ENCODE measurements at regions not wholly inside any gene's neighbourhood (a gene's known extent, or its start where the extent isn't known, plus 50 kb on each side); places are given as distances from the start of the nearest gene placed in this dataset.
A peak's percentile ranks its signal among the peaks of the same experiment; 100 is the strongest.

- Histone ChIP-seq H3K36me3 (no peaks in the 10 kb centered on the region), H3K9me3 (no peaks in the 10 kb centered on the region), H3K4me1 (no peaks in the 10 kb centered on the region), H3K27ac (no peak overlapping the region), H3K27me3 (no peaks in the 10 kb centered on the region), H3K4me3 (no peak overlapping the region)
- intact Hi-C loops (cut with DNase I; ENCODE audit: low total_unique reads) (no loop called here), in situ Hi-C loops (cut with MboI; ENCODE audit: low sequenced_read_pairs in 4 of 4) (no loop called here)
- TF ChIP-seq, protein P1, sequence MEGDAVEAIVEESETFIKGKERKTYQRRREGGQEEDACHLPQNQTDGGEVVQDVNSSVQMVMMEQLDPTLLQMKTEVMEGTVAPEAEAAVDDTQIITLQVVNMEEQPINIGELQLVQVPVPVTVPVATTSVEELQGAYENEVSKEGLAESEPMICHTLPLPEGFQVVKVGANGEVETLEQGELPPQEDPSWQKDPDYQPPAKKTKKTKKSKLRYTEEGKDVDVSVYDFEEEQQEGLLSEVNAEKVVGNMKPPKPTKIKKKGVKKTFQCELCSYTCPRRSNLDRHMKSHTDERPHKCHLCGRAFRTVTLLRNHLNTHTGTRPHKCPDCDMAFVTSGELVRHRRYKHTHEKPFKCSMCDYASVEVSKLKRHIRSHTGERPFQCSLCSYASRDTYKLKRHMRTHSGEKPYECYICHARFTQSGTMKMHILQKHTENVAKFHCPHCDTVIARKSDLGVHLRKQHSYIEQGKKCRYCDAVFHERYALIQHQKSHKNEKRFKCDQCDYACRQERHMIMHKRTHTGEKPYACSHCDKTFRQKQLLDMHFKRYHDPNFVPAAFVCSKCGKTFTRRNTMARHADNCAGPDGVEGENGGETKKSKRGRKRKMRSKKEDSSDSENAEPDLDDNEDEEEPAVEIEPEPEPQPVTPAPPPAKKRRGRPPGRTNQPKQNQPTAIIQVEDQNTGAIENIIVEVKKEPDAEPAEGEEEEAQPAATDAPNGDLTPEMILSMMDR (IDR thresholded peaks at IDR 0.05 in 4 of 5, conservative IDR thresholded peaks at IDR 0.05 in 1 of 5) = no peak
- no peak for TF ChIP-seq POLR2A (IDR thresholded peaks at IDR 0.05)
- DNase-seq (no peak), ATAC-seq (no peak)
Measured at GRCh38 chr11:92138296-92138695, 86.3 kb upstream of the FAT3 start.

- H3K27me3 ChIP-seq = no peaks in the 10 kb centered on the region
- H3K36me3 ChIP-seq = no peaks in the 10 kb centered on the region
- no peak for TF ChIP-seq POLR2A (IDR thresholded peaks at IDR 0.05)
- TF ChIP-seq, protein P1 (IDR thresholded peaks at IDR 0.05 in 4 of 5, conservative IDR thresholded peaks at IDR 0.05 in 1 of 5) = no peak
- no peaks in the 10 kb centered on the region for H3K4me1 ChIP-seq
- H3K9me3 ChIP-seq = no peaks in the 10 kb centered on the region
- no peak overlapping the region for H3K27ac ChIP-seq
- ATAC-seq (no peak), DNase-seq (no peak)
- no peak overlapping the region for H3K4me3 ChIP-seq
- intact Hi-C loops (cut with DNase I; ENCODE audit: low total_unique reads) (no loop called here), in situ Hi-C loops (cut with MboI; ENCODE audit: low sequenced_read_pairs in 4 of 4) (no loop called here)
Measured at GRCh38 chr11:92137747-92138146, 86.9 kb upstream of the FAT3 start.

DNA sequence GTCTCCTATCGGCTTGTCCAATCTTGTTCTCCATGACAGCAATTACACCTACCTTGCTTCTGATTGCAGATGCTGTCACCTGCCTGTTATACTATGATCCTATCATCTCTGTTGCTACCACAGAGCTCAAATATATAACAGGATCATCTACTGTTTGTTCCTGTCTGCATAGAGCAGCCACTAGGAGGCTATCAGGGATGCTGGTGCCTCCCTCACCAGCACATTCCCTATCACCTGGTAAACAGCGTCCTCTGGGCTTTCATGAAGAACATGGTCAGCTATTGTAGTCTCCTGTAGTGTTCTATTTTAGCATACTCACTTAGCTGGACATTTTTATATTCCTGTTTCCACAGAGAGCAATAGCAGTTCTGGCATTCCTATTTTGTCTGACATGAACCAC lies 87.8 kb upstream of the FAT3 start:
- Histone ChIP-seq H3K27ac (no peak overlapping the region), H3K4me3 (no peak overlapping the region), H3K4me1 (no peaks in the 10 kb centered on the region), H3K9me3 (no peaks in the 10 kb centered on the region), H3K27me3 (no peaks in the 10 kb centered on the region), H3K36me3 (no peaks in the 10 kb centered on the region)
- no peak for TF ChIP-seq POLR2A (IDR thresholded peaks at IDR 0.05)
- TF ChIP-seq, protein P1 (IDR thresholded peaks at IDR 0.05 in 4 of 5, conservative IDR thresholded peaks at IDR 0.05 in 1 of 5) = no peak
- intact Hi-C loops (cut with DNase I; ENCODE audit: low total_unique reads) (no loop called here), in situ Hi-C loops (cut with MboI; ENCODE audit: low sequenced_read_pairs in 4 of 4) (no loop called here)
- ATAC-seq (no peak), DNase-seq (no peak)

GRCh38 chr11:92131289-92131865 lies 93.2 kb upstream of the FAT3 start:
- no peak for ATAC-seq
- H3K27ac ChIP-seq = no peak overlapping the region
- H3K4me1 ChIP-seq = no peaks in the 10 kb centered on the region
- H3K4me3 ChIP-seq = no peak overlapping the region
- peak in 1 of 2 donors; percentile 13 for DNase-seq
- TF ChIP-seq POLR2A (IDR thresholded peaks at IDR 0.05) = no peak
- TF ChIP-seq, protein P1 (IDR thresholded peaks at IDR 0.05 in 4 of 5, conservative IDR thresholded peaks at IDR 0.05 in 1 of 5) = no peak
- H3K36me3 ChIP-seq = no peaks in the 10 kb centered on the region
- intact Hi-C loops (cut with DNase I; ENCODE audit: low total_unique reads) (no loop called here), in situ Hi-C loops (cut with MboI; ENCODE audit: low sequenced_read_pairs in 4 of 4) (no loop called here)
- no peaks in the 10 kb centered on the region for H3K27me3 ChIP-seq
- H3K9me3 ChIP-seq = no peaks in the 10 kb centered on the region

DNA sequence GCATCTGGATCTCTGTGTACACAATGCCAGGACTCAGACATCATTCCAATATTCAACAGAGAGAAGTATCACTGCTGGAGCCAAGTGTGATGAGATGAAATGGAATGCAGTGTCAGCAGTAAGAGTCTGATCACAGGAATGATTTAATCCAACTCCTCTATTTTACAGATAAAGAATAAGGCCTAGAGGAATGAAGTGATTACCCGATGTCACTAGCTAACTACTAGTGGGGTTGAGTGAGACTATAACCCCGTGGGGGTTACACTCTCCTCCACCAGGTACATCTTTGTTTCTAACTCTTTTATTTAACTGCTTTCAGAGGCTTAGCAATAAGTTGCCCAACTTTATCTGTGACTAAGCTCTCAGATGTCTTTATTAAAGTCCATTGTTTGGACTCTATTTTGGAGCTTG lies 94.2 kb upstream of the FAT3 start:
- TF ChIP-seq POLR2A (IDR thresholded peaks at IDR 0.05) = no peak
- no peak overlapping the region for H3K27ac ChIP-seq
- DNase-seq (no peak), ATAC-seq (no peak)
- intact Hi-C loops (cut with DNase I; ENCODE audit: low total_unique reads) = no loop called here
- in situ Hi-C loops (cut with MboI; ENCODE audit: low sequenced_read_pairs in 4 of 4) = no loop called here
- no peaks in the 10 kb centered on the region for H3K27me3 ChIP-seq
- no peak overlapping the region for H3K4me3 ChIP-seq
- H3K36me3 ChIP-seq = no peaks in the 10 kb centered on the region
- H3K9me3 ChIP-seq = no peaks in the 10 kb centered on the region
- H3K4me1 ChIP-seq = no peaks in the 10 kb centered on the region
